Muscle of back (tissue), 3 donors: ENCODE measurements at regions not wholly inside any gene's neighbourhood (a gene's known extent, or its start where the extent isn't known, plus 50 kb on each side); places are given as distances from the start of the nearest gene placed in this dataset.
"Not testable (repeated sequence)": the region's sequence is repeated elsewhere in the genome, so short reads cannot be mapped to it uniquely, and the experiment has no call there.

Experiments
- DNase-seq, 3 donors: peaks; one replicate each; pipeline versions ENCODE4 v3.0.0 to v3.0.0-alpha.2; 2013

- DNase-seq, result no peak
These were observed 298.7 kb upstream of the USP25 start for GRCh38 chr21:15431053-15431452.

- DNase-seq, result no peak
These were observed 296.7 kb upstream of the USP25 start for GRCh38 chr21:15433091-15433490.

- DNase-seq, result no peak
These were observed 295.4 kb upstream of the USP25 start for GRCh38 chr21:15434163-15434905.

- peak in 1 of 3 donors; percentile 21 for DNase-seq
These were observed 293.8 kb upstream of the USP25 start for GRCh38 chr21:15436031-15436430.

- peak in 2 of 3 donors; percentile 5 to 46 for DNase-seq
These were observed 291.9 kb upstream of the USP25 start for GRCh38 chr21:15437883-15438282.

GRCh38 chr21:15439726-15440125 lies 290.1 kb upstream of the USP25 start:
- no peak for DNase-seq

GRCh38 chr21:15441060-15441493 lies 288.7 kb upstream of the USP25 start:
- no peak for DNase-seq

- no peak for DNase-seq
These were observed 287.8 kb upstream of the USP25 start for GRCh38 chr21:15441992-15442391.

GRCh38 chr21:15442743-15443469 lies 286.9 kb upstream of the USP25 start:
- DNase-seq, result no peak

GRCh38 chr21:15443740-15444117 lies 286.1 kb upstream of the USP25 start:
- DNase-seq, result no peak

GRCh38 chr21:15444118-15444960 lies 285.4 kb upstream of the USP25 start:
- DNase-seq, result no peak

GRCh38 chr21:15445327-15445726 lies 284.5 kb upstream of the USP25 start:
- no peak for DNase-seq

GRCh38 chr21:15446223-15446622 lies 283.6 kb upstream of the USP25 start:
- DNase-seq, result no peak

- DNase-seq, result no peak
These were observed 280.2 kb upstream of the USP25 start for GRCh38 chr21:15449556-15449955.

- no peak for DNase-seq
These were observed 276.5 kb upstream of the USP25 start for GRCh38 chr21:15453261-15453660.

GRCh38 chr21:15453785-15454184 lies 276.0 kb upstream of the USP25 start:
- DNase-seq, result not testable (repeated sequence)

- not testable (repeated sequence) for DNase-seq
These were observed 274.9 kb upstream of the USP25 start for GRCh38 chr21:15454931-15455330.

- no peak for DNase-seq
These were observed 273.8 kb upstream of the USP25 start for GRCh38 chr21:15455819-15456462.

- DNase-seq, result no peak
These were observed 271.8 kb upstream of the USP25 start for GRCh38 chr21:15457965-15458364.

- DNase-seq, result no peak
These were observed 267.7 kb upstream of the USP25 start for GRCh38 chr21:15462092-15462491.

- no peak for DNase-seq
These were observed 263.5 kb upstream of the USP25 start for GRCh38 chr21:15466329-15466728.

GRCh38 chr21:15468368-15468767 lies 261.4 kb upstream of the USP25 start:
- DNase-seq, result peak in 1 of 3 donors; percentile 40
